Stimulated activated CD8-positive, alpha-beta memory T cell treated with anti-CD3 and anti-CD28 coated beads, Interleukin-15, amount 100 ng/mL, for 1 hour (primary cell): ENCODE measurements at regions not wholly inside any gene's neighbourhood (a gene's known extent, or its start where the extent isn't known, plus 50 kb on each side); places are given as distances from the start of the nearest gene placed in this dataset.

Experiments used
- DNase-seq: peaks from one replicate; pipeline ENCODE4 v3.0.0-alpha.2; 2020; ENCODE audit warnings: low read depth

DNA sequence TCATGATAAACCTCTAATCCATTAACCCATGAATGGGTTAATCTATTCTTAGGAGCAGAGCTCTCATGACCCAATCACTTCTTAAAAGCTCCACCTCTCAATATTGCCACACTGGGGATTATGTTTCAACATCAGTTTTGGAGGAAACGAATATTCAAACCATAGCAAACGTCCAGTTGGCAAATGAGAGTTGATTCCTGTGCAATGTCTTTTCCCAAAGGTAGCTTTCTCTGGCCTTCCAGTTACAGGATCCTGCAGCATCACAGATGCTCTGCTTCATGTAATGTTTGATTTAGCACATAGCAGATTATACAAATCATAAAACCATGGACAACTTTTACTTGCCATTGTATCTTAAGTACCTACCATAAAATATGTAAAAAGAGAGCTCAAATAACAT lies 481.0 kb downstream of the TNS1 start:
- DNase-seq = no peak

DNA sequence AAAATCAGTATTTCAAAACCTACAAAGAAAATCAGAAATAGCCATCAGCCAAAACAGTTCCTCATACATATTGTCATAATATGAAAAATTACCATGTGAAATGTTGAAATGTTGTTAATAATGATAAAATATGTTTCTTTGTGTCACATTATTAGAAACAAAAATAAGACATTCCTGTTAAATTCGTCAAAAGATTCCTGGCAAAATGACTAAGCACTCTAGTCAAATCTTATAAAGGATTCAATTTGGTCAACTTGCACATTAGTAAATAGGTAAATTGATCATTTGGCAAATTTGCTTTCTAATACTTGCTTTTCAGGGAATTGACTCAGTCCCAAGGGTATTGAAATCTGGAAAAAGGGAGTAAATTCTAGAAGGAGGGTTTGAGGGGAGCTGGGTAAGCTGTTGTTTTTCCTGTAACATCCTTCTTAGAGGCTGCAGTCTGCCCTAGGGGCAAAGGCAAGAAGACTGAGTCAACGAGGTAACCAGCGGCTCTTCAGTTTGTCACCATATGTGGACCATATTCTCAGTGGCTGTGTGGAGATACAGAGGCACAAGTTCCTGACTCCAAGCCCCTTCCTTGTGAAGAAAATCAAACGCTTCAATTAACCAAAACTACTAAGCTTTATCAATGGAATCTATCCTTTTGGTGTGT lies 482.3 kb downstream of the TNS1 start:
- DNase-seq = no peak

- no peak for DNase-seq
Observed at GRCh38 chr2:217517402-217517801, 485.4 kb downstream of the TNS1 start.

- no peak for DNase-seq
Observed at GRCh38 chr2:217515615-217516309, 487.0 kb downstream of the TNS1 start.

GRCh38 chr2:217513258-217513657 lies 489.5 kb downstream of the TNS1 start:
- no peak for DNase-seq

DNA sequence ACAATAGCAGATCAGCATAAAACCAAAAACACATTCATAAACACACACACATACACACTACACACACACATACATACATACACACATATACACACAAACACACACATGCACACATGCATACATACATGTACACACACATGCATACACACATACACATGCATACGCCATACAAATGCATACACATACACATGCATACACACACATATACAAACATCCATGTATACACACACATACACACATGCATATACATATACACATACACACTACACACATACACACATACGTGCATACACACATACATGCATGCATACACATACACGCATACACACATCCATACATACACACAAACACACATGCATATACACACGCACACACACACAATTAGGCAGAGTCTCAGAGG lies 490.1 kb downstream of the TNS1 start:
- DNase-seq = no peak

GRCh38 chr2:217512259-217512658 lies 490.5 kb downstream of the TNS1 start:
- no peak for DNase-seq

DNA sequence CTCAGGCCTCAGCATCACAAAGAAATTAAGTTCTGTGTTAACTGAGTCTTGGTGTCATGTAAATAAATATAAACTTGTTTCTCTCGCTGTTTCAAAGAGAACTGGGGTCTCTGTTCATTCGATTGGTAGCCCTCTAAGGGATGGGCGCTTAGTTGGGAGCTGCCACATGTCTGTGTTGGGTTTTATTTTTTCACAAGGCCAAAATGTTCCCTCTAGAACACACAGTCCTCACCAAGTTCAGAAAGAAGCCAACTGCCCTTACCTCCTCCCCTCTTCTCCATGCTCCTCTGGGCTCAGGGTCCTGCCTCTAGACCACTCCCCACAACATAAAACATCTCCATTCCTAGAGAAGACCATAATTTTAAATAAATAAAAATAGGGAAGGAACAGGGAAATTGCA lies 490.9 kb downstream of the TNS1 start:
- no peak for DNase-seq

GRCh38 chr2:217510771-217511291 lies 492.0 kb downstream of the TNS1 start:
- no peak for DNase-seq

DNA sequence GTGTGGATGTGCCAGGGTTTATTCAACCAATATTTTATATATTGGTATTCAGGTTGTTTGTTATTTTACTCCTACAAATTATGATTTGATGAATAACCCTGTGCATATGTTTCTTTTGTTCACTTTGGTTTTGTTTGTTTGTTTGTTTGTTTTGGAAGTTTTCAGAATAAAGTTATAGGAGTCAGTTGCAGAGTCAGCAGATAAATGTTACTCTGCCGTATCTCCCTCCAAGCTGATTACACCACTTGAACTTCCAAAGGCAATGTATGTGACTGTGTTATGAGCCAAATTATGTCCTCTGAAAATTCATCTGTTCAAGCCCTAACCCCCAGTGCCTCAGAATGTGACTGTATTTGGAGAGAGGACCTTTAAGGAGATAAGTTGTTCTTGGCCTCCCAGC lies 497.5 kb downstream of the TNS1 start:
- DNase-seq = no peak

GRCh38 chr2:217501887-217502286 lies 500.9 kb downstream of the TNS1 start:
- no peak for DNase-seq

GRCh38 chr2:217497843-217498377 lies 504.9 kb downstream of the TNS1 start:
- DNase-seq = no peak

DNA sequence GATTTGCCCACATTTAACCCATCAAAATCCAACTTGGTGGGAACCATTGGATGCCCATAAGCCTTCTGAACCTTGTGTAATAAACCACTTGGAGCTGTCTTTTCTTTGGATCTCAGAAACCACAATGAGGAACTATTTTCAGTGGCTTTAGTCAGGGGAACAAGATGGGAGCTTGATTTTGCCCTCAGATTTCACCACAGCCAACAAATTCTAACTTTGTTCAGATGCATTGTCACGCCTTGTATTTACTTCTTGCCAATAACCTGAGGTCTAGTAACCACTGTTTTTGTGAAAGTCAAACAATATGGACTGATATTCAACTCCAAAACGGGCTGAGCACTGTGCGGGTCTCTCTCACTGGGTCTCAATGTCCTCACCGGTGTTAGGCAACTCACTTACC lies 508.2 kb downstream of the TNS1 start:
- no peak for DNase-seq

DNA sequence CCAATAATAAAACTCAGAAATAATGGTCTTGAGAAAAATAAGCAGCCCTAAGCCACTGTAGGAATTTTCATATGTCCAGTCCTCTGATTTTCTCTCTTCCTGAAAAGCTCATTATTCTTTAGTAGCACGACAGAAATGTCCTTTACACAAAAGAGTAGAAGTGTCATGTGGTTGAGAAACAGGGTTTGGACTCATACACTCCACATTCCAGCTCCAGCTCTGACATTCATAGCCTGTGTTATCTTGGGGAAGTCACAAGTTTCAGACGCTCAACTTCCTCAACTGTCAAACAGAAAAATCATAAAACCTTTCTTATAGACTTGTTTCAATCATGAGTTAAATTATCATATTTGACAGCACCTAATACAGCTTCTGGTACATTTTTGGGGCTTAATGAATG lies 511.5 kb downstream of the TNS1 start:
- DNase-seq = no peak

GRCh38 chr2:217489145-217489960 lies 513.4 kb downstream of the TNS1 start:
- no peak for DNase-seq

- no peak for DNase-seq
Observed at GRCh38 chr2:217484046-217484445, 518.7 kb downstream of the TNS1 start.

- DNase-seq = no peak
Observed at GRCh38 chr2:217482056-217482710, 520.6 kb downstream of the TNS1 start.

DNA sequence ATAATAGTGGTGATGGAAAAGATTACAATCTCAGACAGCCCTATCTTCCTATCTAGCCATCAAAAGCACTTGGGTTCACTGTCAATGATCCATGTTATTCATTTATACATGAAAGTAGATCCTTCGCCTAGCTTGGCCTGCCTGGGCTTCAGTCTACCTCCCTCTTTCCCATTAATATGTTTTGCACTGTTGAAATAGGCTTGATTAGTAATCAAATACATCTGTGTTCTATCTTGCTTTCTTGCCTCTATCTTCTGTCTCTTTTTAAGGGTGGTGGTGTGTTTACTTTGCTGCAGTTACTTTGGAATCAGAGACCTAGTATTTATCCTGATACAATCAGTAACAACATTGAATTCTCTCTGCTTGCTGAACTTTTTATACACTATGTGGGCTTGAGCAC lies 521.2 kb downstream of the TNS1 start:
- no peak for DNase-seq

GRCh38 chr2:217479566-217479965 lies 523.2 kb downstream of the TNS1 start:
- no peak for DNase-seq

DNA sequence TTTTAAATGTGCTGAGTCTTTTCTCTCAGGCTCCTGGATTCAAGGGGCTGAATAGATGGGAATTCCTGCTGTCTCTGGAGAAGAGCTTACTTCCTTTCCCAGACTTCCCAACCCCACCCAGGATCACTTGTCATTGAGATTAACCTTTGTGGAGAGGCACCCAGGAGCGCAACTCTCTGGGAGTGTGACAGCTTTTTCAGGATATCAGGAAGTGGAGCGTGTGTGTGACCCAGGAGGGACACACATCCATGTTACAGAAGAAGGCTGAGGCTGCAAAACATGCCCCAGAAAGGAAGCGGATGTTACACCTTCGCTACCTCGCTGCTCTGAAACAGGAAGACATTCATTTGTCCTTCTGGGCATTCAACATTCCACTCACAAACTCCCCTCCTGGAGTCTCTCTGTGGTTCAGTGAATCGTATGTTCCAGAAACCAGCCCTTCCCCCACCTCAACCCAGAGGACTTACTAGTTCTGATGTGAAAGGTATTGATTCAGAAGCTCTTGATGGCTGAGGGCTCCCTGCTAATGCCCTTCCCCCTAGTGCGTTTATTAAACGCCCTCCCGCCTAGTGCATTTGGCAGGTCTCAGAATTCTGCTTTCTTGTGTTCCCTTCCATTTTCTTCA lies 523.9 kb downstream of the TNS1 start:
- DNase-seq = no peak

- DNase-seq = no peak
Observed at GRCh38 chr2:217477583-217477982, 525.2 kb downstream of the TNS1 start.

GRCh38 chr2:217475791-217476190 lies 527.0 kb downstream of the TNS1 start:
- no peak for DNase-seq
